H1 (cell line): ENCODE measurements at regions not wholly inside any gene's neighbourhood (a gene's known extent, or its start where the extent isn't known, plus 50 kb on each side); places are given as distances from the start of the nearest gene placed in this dataset.

Experiments
- CEBPB ChIP-seq: IDR thresholded peaks from 2 replicates; pipeline ENCODE4 v1.6.1; 2012; ENCODE audit warnings: low read depth, low read length
- EZH2 ChIP-seq: fragments of 200-600 bp; sonication (generic); IDR thresholded peaks from 2 replicates; pipeline ENCODE4 v1.7.1; 2012; ENCODE audit warnings: low read depth, mild to moderate bottlenecking, moderate library complexity, low read length, inconsistent platforms; ENCODE audit not compliant: severe bottlenecking
- GTF2F1 ChIP-seq: IDR thresholded peaks from 2 replicates; pipeline ENCODE4 v1.6.1; 2012; ENCODE audit warnings: low read depth, low read length, improper control_type of control experiment, borderline replicate concordance
- KDM5A ChIP-seq: fragments of 200-600 bp; IDR thresholded peaks from 2 replicates; pipeline ENCODE4 v1.7.1; 2012; ENCODE audit warnings: mild to moderate bottlenecking, low read length, inconsistent platforms, mixed read lengths
- SP2 ChIP-seq: IDR thresholded peaks from 2 replicates; pipeline ENCODE4 v1.6.1; 2012; ENCODE audit warnings: mild to moderate bottlenecking, low read length, inconsistent platforms
- TAF1 ChIP-seq: IDR thresholded peaks from 2 replicates; pipeline ENCODE4 v1.6.1; 2011; ENCODE audit warnings: mild to moderate bottlenecking, low read depth, low read length
- YY1 ChIP-seq: IDR thresholded peaks from 2 replicates; pipeline ENCODE4 v1.6.1; 2011; ENCODE audit warnings: low read depth, mild to moderate bottlenecking, low read length
- TF ChIP-seq, protein P1 (sequence below): fragments of 300-600 bp; sonication (generic); IDR thresholded peaks from 2 replicates; pipeline ENCODE4 v1.7.1; 2012; ENCODE audit warnings: low read length, moderate library complexity, mild to moderate bottlenecking, inconsistent platforms; ENCODE audit not compliant: insufficient replicate concordance
- TF ChIP-seq, protein P2 (sequence below), 3 experiments: IDR thresholded peaks; 1 replicate in 2 of 3; 2 replicates in 1 of 3; pipeline versions ENCODE4 v1.5.1 to v1.6.1; 2011; ENCODE audit warnings: low read length in 3 of 3, mild to moderate bottlenecking in 3 of 3, inconsistent platforms in 2 of 3, low read depth in 1 of 3, moderate library complexity in 1 of 3; ENCODE audit not compliant: insufficient read depth in 1 of 3; ENCODE audit errors: control extremely low read depth in 1 of 3

DNA sequence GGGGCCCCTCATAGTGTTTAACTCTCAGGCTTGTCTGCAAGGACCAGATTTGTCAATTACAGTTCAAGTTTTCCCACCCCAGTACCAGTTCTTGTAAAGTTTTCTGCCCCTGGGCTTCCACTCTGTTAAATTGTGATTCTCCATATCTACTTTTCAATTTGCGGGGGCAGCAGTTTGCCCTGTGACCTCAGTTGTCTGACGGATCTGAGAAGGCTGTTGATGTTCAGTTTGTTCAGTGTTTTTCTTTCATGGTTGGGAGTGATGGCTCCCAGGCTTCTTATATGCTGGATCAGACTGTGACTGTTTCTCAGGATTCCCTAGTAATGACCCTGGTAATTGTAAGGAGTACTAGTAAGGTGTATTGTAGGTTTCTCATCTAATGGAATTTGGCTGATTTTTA, 101.0 kb upstream of the GGTLC1 start (continued):
- TF ChIP-seq, protein P1, sequence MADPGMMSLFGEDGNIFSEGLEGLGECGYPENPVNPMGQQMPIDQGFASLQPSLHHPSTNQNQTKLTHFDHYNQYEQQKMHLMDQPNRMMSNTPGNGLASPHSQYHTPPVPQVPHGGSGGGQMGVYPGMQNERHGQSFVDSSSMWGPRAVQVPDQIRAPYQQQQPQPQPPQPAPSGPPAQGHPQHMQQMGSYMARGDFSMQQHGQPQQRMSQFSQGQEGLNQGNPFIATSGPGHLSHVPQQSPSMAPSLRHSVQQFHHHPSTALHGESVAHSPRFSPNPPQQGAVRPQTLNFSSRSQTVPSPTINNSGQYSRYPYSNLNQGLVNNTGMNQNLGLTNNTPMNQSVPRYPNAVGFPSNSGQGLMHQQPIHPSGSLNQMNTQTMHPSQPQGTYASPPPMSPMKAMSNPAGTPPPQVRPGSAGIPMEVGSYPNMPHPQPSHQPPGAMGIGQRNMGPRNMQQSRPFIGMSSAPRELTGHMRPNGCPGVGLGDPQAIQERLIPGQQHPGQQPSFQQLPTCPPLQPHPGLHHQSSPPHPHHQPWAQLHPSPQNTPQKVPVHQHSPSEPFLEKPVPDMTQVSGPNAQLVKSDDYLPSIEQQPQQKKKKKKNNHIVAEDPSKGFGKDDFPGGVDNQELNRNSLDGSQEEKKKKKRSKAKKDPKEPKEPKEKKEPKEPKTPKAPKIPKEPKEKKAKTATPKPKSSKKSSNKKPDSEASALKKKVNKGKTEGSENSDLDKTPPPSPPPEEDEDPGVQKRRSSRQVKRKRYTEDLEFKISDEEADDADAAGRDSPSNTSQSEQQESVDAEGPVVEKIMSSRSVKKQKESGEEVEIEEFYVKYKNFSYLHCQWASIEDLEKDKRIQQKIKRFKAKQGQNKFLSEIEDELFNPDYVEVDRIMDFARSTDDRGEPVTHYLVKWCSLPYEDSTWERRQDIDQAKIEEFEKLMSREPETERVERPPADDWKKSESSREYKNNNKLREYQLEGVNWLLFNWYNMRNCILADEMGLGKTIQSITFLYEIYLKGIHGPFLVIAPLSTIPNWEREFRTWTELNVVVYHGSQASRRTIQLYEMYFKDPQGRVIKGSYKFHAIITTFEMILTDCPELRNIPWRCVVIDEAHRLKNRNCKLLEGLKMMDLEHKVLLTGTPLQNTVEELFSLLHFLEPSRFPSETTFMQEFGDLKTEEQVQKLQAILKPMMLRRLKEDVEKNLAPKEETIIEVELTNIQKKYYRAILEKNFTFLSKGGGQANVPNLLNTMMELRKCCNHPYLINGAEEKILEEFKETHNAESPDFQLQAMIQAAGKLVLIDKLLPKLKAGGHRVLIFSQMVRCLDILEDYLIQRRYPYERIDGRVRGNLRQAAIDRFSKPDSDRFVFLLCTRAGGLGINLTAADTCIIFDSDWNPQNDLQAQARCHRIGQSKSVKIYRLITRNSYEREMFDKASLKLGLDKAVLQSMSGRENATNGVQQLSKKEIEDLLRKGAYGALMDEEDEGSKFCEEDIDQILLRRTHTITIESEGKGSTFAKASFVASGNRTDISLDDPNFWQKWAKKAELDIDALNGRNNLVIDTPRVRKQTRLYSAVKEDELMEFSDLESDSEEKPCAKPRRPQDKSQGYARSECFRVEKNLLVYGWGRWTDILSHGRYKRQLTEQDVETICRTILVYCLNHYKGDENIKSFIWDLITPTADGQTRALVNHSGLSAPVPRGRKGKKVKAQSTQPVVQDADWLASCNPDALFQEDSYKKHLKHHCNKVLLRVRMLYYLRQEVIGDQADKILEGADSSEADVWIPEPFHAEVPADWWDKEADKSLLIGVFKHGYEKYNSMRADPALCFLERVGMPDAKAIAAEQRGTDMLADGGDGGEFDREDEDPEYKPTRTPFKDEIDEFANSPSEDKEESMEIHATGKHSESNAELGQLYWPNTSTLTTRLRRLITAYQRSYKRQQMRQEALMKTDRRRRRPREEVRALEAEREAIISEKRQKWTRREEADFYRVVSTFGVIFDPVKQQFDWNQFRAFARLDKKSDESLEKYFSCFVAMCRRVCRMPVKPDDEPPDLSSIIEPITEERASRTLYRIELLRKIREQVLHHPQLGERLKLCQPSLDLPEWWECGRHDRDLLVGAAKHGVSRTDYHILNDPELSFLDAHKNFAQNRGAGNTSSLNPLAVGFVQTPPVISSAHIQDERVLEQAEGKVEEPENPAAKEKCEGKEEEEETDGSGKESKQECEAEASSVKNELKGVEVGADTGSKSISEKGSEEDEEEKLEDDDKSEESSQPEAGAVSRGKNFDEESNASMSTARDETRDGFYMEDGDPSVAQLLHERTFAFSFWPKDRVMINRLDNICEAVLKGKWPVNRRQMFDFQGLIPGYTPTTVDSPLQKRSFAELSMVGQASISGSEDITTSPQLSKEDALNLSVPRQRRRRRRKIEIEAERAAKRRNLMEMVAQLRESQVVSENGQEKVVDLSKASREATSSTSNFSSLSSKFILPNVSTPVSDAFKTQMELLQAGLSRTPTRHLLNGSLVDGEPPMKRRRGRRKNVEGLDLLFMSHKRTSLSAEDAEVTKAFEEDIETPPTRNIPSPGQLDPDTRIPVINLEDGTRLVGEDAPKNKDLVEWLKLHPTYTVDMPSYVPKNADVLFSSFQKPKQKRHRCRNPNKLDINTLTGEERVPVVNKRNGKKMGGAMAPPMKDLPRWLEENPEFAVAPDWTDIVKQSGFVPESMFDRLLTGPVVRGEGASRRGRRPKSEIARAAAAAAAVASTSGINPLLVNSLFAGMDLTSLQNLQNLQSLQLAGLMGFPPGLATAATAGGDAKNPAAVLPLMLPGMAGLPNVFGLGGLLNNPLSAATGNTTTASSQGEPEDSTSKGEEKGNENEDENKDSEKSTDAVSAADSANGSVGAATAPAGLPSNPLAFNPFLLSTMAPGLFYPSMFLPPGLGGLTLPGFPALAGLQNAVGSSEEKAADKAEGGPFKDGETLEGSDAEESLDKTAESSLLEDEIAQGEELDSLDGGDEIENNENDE, result no peak
- TF ChIP-seq EZH2, result no peak
- no peak for TF ChIP-seq KDM5A
- no peak for TF ChIP-seq GTF2F1
- TF ChIP-seq SP2, result no peak
- no peak for TF ChIP-seq CEBPB
- TF ChIP-seq, protein P2, sequence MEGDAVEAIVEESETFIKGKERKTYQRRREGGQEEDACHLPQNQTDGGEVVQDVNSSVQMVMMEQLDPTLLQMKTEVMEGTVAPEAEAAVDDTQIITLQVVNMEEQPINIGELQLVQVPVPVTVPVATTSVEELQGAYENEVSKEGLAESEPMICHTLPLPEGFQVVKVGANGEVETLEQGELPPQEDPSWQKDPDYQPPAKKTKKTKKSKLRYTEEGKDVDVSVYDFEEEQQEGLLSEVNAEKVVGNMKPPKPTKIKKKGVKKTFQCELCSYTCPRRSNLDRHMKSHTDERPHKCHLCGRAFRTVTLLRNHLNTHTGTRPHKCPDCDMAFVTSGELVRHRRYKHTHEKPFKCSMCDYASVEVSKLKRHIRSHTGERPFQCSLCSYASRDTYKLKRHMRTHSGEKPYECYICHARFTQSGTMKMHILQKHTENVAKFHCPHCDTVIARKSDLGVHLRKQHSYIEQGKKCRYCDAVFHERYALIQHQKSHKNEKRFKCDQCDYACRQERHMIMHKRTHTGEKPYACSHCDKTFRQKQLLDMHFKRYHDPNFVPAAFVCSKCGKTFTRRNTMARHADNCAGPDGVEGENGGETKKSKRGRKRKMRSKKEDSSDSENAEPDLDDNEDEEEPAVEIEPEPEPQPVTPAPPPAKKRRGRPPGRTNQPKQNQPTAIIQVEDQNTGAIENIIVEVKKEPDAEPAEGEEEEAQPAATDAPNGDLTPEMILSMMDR (IDR thresholded peaks at IDR 0.05; ENCODE audit: control extremely low read depth in 1 of 3, insufficient read depth in 1 of 3, low read depth in 1 of 3, low read length in 3 of 3), result no peak
- no peak for TF ChIP-seq YY1
- no peak for TF ChIP-seq TAF1
